Neural cell (in vitro differentiated cells): ENCODE measurements at regions not wholly inside any gene's neighbourhood (a gene's known extent, or its start where the extent isn't known, plus 50 kb on each side); places are given as distances from the start of the nearest gene placed in this dataset.

Experiments
- H2AFZ ChIP-seq: fragments of 200-600, 300-800 bp; sonication (generic), shearing (Covaris generic); 2 replicates; pipeline ENCODE4 v1.6.0; 2014; ENCODE audit warnings: low read depth, mild to moderate bottlenecking, antibody characterized with exemption, low read length, moderate library complexity
- H3F3A ChIP-seq: fragments of 200-600 bp; shearing (Covaris generic); 2 replicates; pipeline ENCODE4 v1.6.1; 2016; ENCODE audit warnings: mild to moderate bottlenecking, moderate library complexity, mixed read lengths, antibody characterized with exemption, low read length; ENCODE audit not compliant: insufficient read depth, poor library complexity, severe bottlenecking
- H3K27ac ChIP-seq: fragments of 200-600, 300-800 bp; sonication (generic), shearing (Covaris generic); 2 replicates; pipeline ENCODE4 v1.5.1; 2014; ENCODE audit warnings: mild to moderate bottlenecking, low read length, moderate library complexity
- H3K27me3 ChIP-seq: fragments of 300-800, 200-600 bp; sonication (generic), shearing (Covaris generic); 2 replicates; pipeline ENCODE4 v1.6.0; 2014; ENCODE audit warnings: mild to moderate bottlenecking, low read depth, low read length, moderate library complexity; ENCODE audit not compliant: insufficient read depth
- H3K36me3 ChIP-seq: fragments of 300-800, 200-600 bp; sonication (generic), shearing (Covaris generic); 2 replicates; pipeline ENCODE4 v1.5.1; 2014; ENCODE audit warnings: mild to moderate bottlenecking, antibody characterized with exemption, low read length, moderate library complexity; ENCODE audit not compliant: insufficient read depth
- H3K4me2 ChIP-seq: fragments of 300-800, 200-600 bp; sonication (generic), shearing (Covaris generic); 2 replicates; pipeline ENCODE4 v1.6.0; 2014; ENCODE audit warnings: mild to moderate bottlenecking, low read length
- H3K4me3 ChIP-seq: fragments of 300-800, 200-600 bp; sonication (generic), shearing (Covaris generic); 2 replicates; pipeline ENCODE4 v1.5.1; 2014; ENCODE audit warnings: mild to moderate bottlenecking, low read length, moderate library complexity
- H3K79me2 ChIP-seq: fragments of 200-600 bp; shearing (Covaris generic); replicated peaks from 2 replicates; pipeline ENCODE4 v1.6.0; 2014; ENCODE audit warnings: mild to moderate bottlenecking, low read length, moderate library complexity; ENCODE audit not compliant: insufficient read depth
- H3K9ac ChIP-seq: fragments of 300-800, 200-600 bp; sonication (generic), shearing (Covaris generic); 2 replicates; pipeline ENCODE4 v1.6.1; 2016; ENCODE audit warnings: mild to moderate bottlenecking, low read length, mixed read lengths
- H3K9me2 ChIP-seq: fragments of 200-600 bp; shearing (Covaris generic); 2 replicates; pipeline ENCODE4 v1.6.1; 2016; ENCODE audit warnings: mild to moderate bottlenecking, low read length, mixed read lengths; ENCODE audit not compliant: insufficient read depth
- H3K9me3 ChIP-seq: fragments of 200-600, 300-800 bp; sonication (generic), shearing (Covaris generic); 2 replicates; pipeline ENCODE4 v1.6.1; 2016; ENCODE audit warnings: mild to moderate bottlenecking, mixed run types, low read length, moderate library complexity, mixed read lengths
- H4K20me1 ChIP-seq: fragments of 200-600 bp; shearing (Covaris generic); 2 replicates; pipeline ENCODE4 v1.6.1; 2016; ENCODE audit warnings: mild to moderate bottlenecking, mixed run types; ENCODE audit not compliant: insufficient read depth
- CTCF ChIP-seq: fragments of 450-650 bp; IDR thresholded peaks from 2 replicates; pipeline ENCODE4 v1.5.1; 2014; ENCODE audit warnings: antibody characterized with exemption, mild to moderate bottlenecking, moderate library complexity; ENCODE audit not compliant: poor library complexity, severe bottlenecking
- EP300 ChIP-seq: fragments of 450-650 bp; conservative IDR thresholded peaks from 2 replicates; pipeline ENCODE4 v1.6.1; 2014; ENCODE audit warnings: antibody characterized with exemption, mild to moderate bottlenecking, moderate library complexity; ENCODE audit not compliant: poor library complexity, severe bottlenecking
- EZH2 ChIP-seq: fragments of 200-600, 300-800 bp; shearing (Covaris generic), sonication (generic); IDR thresholded peaks from 2 replicates; pipeline ENCODE4 v1.6.1; 2014; ENCODE audit warnings: antibody characterized with exemption, low read length, borderline replicate concordance, mild to moderate bottlenecking; ENCODE audit not compliant: insufficient read depth, poor library complexity, severe bottlenecking
- MXI1 ChIP-seq: fragments of 450-650 bp; conservative IDR thresholded peaks from 2 replicates; pipeline ENCODE4 v1.6.1; 2014; ENCODE audit warnings: antibody characterized with exemption, mild to moderate bottlenecking; ENCODE audit not compliant: poor library complexity, severe bottlenecking
- POLR2AphosphoS5 ChIP-seq: IDR thresholded peaks from 2 replicates; pipeline ENCODE4 v1.6.1; 2012
- RAD21 ChIP-seq: fragments of 450-650 bp; conservative IDR thresholded peaks from 2 replicates; pipeline ENCODE4 v1.6.1; 2014; ENCODE audit warnings: antibody characterized with exemption, mild to moderate bottlenecking, moderate library complexity
- REST ChIP-seq: IDR thresholded peaks from 2 replicates; pipeline ENCODE4 v1.6.1; 2012; ENCODE audit warnings: borderline replicate concordance
- SMC3 ChIP-seq: fragments of 450-650 bp; conservative IDR thresholded peaks from 2 replicates; pipeline ENCODE4 v1.6.1; 2014; ENCODE audit warnings: antibody characterized with exemption, mild to moderate bottlenecking, moderate library complexity; ENCODE audit not compliant: poor library complexity
- TAF1 ChIP-seq: IDR thresholded peaks from 2 replicates; pipeline ENCODE4 v1.6.1; 2012; ENCODE audit warnings: low read depth

GRCh38 chr11:16408619-16409018 is 52.3 kb upstream of the SOX6 start:
- Histone ChIP-seq H3K4me2 (no peak overlapping the region), H3K27me3 (no peaks in the 10 kb centered on the region), H3K27ac (no peak overlapping the region), H2AFZ (no peak overlapping the region), H3K9me2 (no peaks in the 10 kb centered on the region), H3K9me3 (no peaks in the 10 kb centered on the region), H3K79me2 (no peaks in the 10 kb centered on the region), H3K36me3 (no peaks in the 10 kb centered on the region), H3F3A (no peaks in the 10 kb centered on the region), H3K9ac (no peak overlapping the region), H3K4me3 (no peak overlapping the region), H4K20me1 (no peaks in the 10 kb centered on the region)
- TF ChIP-seq SMC3 (no peak), MXI1 (no peak), RAD21 (no peak), REST (no peak), EZH2 (no peak), EP300 (no peak), CTCF (no peak), TAF1 (no peak), POLR2AphosphoS5 (no peak)

- Histone ChIP-seq H3K4me2 (no peak overlapping the region), H3K27me3 (no peaks in the 10 kb centered on the region), H3K9me2 (no peaks in the 10 kb centered on the region), H3K27ac (no peak overlapping the region), H4K20me1 (no peaks in the 10 kb centered on the region), H3K36me3 (no peaks in the 10 kb centered on the region), H3F3A (no peaks in the 10 kb centered on the region), H3K9ac (no peak overlapping the region), H3K9me3 (no peaks in the 10 kb centered on the region), H3K4me3 (no peak overlapping the region), H2AFZ (no peak overlapping the region), H3K79me2 (no peaks in the 10 kb centered on the region)
- no peak for TF ChIP-seq POLR2AphosphoS5
- TF ChIP-seq SMC3: no peak
- TF ChIP-seq REST: no peak
- TF ChIP-seq CTCF: no peak
- no peak for TF ChIP-seq EP300
- TF ChIP-seq MXI1: no peak
- no peak for TF ChIP-seq TAF1
- TF ChIP-seq RAD21: no peak
- TF ChIP-seq EZH2: no peak
Observed at GRCh38 chr11:16406226-16406625, 49.9 kb upstream of the SOX6 start.
